Sciatic nerve (tissue), 2 donors: ENCODE measurements at regions not wholly inside any gene's neighbourhood (a gene's known extent, or its start where the extent isn't known, plus 50 kb on each side); places are given as distances from the start of the nearest gene placed in this dataset.
"Not testable (repeated sequence)": the region's sequence is repeated elsewhere in the genome, so short reads cannot be mapped to it uniquely, and the experiment has no call there.

Experiments
- ATAC-seq: fragments of 200-7000 bp; cut with Tn5 transposase; one replicate; pipeline ENCODE4 v1.9.1; 2020; ENCODE audit warnings: mild to moderate bottlenecking, moderate library complexity
- DNase-seq: peaks from one replicate; pipeline ENCODE4 v3.0.0-alpha.2; 2020; ENCODE audit warnings: low spot score
- intact Hi-C: fragments of 100-400 bp; cut with DNase I; formaldehyde crosslinking; loops from one replicate; pipeline ENCODE4 v1.14.2; 2022
- donor health status: DM: no; HTN: no; CAD: no.
- donor health status: DM: no; HTN: no; CAD: no.

DNA sequence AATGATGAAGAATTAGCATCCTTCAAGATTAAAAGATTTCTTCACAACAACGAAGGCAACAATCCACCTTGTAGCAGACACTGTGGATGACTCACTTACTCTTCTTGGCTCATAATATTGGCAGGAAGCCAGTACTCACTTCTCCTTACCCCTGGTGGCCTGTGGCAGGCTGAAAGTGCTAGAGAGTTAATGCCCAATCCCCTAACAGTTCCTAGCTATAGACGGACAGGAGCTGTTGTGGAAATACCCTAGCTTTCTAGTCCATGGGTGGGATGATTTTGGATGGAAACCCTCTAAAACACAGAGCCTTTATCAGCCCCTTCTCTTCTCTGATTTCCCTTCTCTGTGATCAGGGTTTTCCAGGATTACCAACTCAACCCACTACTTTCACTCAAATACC lies 128.6 kb upstream of the NYAP2 start:
- DNase-seq (no peak), ATAC-seq (peak; percentile 63)
- intact Hi-C loops: no loop called here

DNA sequence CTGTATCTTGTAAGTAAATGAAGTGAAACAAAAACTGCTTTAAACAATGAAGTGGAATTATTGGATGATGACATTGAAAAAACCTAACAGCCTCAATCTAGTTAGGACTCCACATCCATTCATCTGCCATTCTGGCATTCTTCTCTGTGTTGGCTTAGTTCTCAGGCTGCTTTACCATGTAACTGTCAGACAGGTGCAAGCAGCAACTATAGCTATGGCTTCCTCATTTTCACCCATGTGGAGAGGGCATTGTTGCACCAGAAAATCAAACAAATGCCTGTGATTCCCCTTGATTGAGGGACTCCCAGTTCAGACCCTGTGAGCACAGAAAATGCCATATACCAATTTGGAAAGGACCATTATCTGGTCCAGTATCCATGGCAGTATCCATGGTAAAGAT lies 129.5 kb upstream of the NYAP2 start:
- ATAC-seq (no peak), DNase-seq (no peak)
- intact Hi-C loops: no loop called here

DNA sequence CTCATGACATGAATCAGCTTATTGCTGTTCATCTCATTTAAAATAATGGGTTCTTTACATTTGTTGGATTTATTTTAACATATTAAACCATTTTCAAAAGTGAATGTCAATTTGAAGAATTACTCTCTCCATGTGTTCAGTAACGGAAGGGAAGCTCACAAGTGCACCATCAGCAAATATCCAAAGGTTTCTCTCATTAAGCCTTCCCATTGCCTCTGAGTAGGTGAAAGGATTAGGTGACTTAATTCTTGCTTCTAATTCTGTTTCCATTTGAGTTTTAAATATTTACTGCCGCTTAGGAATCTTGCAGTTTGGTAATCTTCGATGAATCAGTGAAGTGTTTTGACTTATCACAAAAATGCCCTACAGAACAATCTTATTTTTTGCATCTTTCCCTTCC lies 145.1 kb upstream of the NYAP2 start:
- no peak for DNase-seq
- no peak for ATAC-seq
- intact Hi-C loops: no loop called here

DNA sequence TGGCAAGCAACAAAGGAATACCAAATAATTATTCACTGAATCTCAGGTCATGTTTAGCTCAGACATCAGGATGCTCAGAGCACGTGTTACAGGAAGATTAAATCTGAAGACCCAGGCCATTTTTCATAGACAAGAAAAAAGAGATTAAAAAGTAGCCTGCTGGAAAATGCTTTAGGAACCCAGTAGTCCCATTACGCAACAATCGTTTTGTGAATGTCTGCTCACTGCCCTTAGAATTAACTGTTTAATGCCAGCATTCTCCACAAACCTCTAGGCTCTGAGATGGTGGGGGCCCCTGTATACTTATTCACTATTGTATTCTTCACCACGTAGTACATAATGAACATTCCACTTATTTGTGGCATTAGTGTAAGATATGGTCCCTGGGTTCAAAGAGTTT lies 154.6 kb upstream of the NYAP2 start:
- intact Hi-C loops: no loop called here
- DNase-seq (no peak), ATAC-seq (no peak)

GRCh38 chr2:225236769-225237323 lies 162.7 kb upstream of the NYAP2 start:
- ATAC-seq (no peak), DNase-seq (no peak)
- intact Hi-C loops: no loop called here

GRCh38 chr2:225233234-225233633 lies 166.3 kb upstream of the NYAP2 start:
- ATAC-seq: no peak
- DNase-seq: no peak
- intact Hi-C loops: no loop called here

- intact Hi-C loops: no loop called here
- DNase-seq (no peak), ATAC-seq (no peak)
Measured at GRCh38 chr2:225231900-225232299, 167.6 kb upstream of the NYAP2 start.

DNA sequence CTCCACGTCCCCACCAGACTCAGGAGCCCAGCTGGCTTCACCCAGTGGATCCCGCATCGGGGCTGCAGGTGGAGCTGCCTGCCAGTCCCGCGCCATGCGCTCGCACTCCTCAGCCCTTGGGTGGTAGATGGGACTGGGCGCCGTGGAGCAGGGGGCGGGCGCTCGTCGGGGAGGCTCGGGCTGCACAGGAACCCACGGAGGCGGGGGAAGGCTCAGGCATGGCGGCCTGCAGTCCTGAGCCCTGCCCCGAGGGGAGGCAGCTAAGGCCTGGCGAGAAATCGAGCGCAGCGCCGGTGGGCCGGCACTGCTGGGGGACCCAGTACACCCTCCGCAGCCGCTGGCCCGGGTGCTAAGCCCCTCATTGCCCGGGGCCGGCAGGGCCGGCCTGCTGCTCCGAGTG lies 170.2 kb upstream of the NYAP2 start:
- ATAC-seq, intact Hi-C loops: not testable (repeated sequence)

DNA sequence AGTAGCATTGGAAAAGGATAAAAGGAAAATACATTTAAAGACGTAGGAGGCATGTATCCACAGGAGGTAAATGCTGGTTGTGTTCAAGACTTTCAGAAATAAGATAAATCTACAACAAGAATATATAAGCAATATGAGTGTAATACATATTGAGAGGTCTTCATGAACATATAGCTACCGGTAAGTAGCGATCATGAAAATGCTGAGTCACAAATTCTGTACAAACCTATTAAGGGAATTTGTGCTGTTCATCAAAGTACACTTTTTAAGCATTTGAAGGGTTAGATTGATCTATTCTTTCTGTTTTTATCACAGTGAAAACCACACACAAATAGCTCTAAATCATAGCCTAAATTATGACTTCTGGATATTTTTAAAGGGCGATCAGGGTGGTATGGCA lies 173.1 kb upstream of the NYAP2 start:
- DNase-seq: no peak
- intact Hi-C loops: no loop called here
- no peak for ATAC-seq

More for the DNA sequence above, 170.2 kb upstream of the NYAP2 start:
- DNase-seq: not testable (repeated sequence)

GRCh38 chr2:225223301-225223700 lies 176.2 kb upstream of the NYAP2 start:
- DNase-seq (no peak), ATAC-seq (no peak)
- intact Hi-C loops: no loop called here

GRCh38 chr2:225207471-225207870 lies 165.2 kb upstream of the DOCK10 start:
- intact Hi-C loops: no loop called here

GRCh38 chr2:225207043-225207442 lies 164.8 kb upstream of the DOCK10 start:
- intact Hi-C loops: no loop called here
- DNase-seq (no peak), ATAC-seq (no peak)

More at GRCh38 chr2:225207471-225207870, 165.2 kb upstream of the DOCK10 start:
- ATAC-seq (no peak), DNase-seq (no peak)

DNA sequence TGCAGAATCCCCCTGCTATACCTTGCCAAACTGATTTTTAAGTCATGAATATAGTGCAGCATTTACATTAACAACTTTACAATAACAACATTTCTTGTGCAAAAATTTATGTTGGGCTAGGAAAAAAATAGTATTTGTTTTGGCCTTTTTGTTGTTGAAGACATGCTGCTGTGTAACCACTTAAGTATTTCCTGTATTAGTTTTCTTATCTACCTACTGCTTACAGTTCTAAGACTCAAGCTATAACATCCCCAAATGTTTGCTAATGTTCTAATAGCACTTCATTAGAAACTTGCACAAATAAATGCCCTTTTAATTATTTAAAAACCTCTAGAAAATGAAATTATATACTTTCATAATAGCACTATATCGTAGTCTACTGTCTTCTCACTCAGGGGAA lies 154.3 kb upstream of the DOCK10 start:
- DNase-seq (no peak), ATAC-seq (no peak)
- intact Hi-C loops: no loop called here

GRCh38 chr2:225192869-225193268 lies 150.6 kb upstream of the DOCK10 start:
- intact Hi-C loops: no loop called here
- DNase-seq (no peak), ATAC-seq (no peak)

DNA sequence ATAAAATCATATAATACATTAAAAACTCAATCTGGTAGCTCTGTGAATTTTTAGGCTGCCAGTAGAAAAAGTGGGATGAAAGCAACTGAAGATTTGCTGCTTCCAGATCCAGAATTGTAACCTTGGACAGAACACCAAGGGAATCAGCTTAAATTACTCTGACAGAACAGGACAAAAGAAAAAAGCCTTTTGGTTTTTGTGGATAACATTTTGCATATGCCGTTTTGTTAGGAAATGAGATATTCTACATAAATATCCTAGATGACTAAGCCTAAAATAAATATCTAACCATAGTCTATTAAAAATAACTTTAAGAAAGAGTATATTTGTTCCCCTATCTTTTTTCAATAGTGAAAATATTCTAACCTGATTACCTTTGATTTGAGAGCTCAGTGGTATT lies 148.7 kb upstream of the DOCK10 start:
- no peak for DNase-seq
- no peak for ATAC-seq
- intact Hi-C loops: no loop called here

DNA sequence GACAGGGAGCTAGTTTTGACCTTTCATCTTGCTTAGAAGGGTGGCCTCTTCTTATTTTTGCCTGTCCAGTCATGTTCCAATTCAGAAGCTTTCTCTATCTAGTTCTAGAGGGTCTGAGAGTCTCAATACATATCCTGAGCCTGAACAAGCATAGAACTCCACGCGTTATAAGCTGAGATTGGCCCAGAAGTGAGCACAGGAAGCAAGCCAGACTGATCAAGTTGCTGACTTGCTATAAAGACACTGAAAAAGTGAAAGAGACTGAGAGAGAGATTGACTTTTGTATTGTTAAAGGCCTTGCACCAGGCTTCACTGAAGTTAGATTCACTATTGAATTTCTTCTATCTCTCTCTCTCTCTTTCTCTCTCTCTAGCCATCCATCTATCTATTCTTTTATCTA lies 142.7 kb upstream of the DOCK10 start:
- intact Hi-C loops: no loop called here
- ATAC-seq (no peak), DNase-seq (no peak)

GRCh38 chr2:225182126-225182525 lies 139.9 kb upstream of the DOCK10 start:
- ATAC-seq (no peak), DNase-seq (no peak)
- intact Hi-C loops: no loop called here

- intact Hi-C loops: no loop called here
- ATAC-seq: no peak
- no peak for DNase-seq
Measured at GRCh38 chr2:225177098-225177497, 134.8 kb upstream of the DOCK10 start.

- DNase-seq (no peak), ATAC-seq (no peak)
- intact Hi-C loops: no loop called here
Measured at GRCh38 chr2:225173909-225174308, 131.6 kb upstream of the DOCK10 start.

- intact Hi-C loops: no loop called here
Measured at GRCh38 chr2:225171350-225171749, 129.1 kb upstream of the DOCK10 start.

DNA sequence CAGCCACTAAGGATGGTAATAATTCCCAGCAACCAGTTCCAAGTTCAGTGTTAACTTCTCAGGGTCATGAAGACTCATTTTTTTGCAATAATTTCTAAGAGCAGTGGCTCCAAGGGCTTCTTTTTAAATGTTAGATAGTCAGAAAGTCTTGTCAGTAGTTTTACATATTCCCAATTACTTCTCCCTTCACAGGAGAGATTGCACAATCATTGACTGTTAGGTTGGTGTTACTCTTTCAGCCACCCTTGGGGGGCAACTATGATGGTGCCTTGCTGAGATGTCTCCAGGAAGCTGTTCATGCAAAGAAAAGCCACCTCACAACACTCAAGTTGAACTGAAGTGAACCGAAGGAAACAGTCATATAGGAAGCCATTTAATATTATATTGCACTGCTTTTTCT lies 127.9 kb upstream of the DOCK10 start:
- no peak for ATAC-seq
- intact Hi-C loops: no loop called here
- no peak for DNase-seq

More at GRCh38 chr2:225171350-225171749, 129.1 kb upstream of the DOCK10 start:
- ATAC-seq (no peak), DNase-seq (no peak)

GRCh38 chr2:225169396-225169795 lies 127.1 kb upstream of the DOCK10 start:
- DNase-seq: no peak
- ATAC-seq: no peak
- intact Hi-C loops: no loop called here
